Suprapubic skin (tissue), 4 donors: ENCODE measurements at regions not wholly inside any gene's neighbourhood (a gene's known extent, or its start where the extent isn't known, plus 50 kb on each side); places are given as distances from the start of the nearest gene placed in this dataset.

Source experiments
- EP300 ChIP-seq: sonication (generic); formaldehyde crosslinking; IDR thresholded peaks from one replicate; pipeline ENCODE4 v1.6.1; 2017; ENCODE audit warnings: antibody characterized with exemption
- POLR2A ChIP-seq, 2 donors: fragments of 450-650 bp; IDR thresholded peaks; one replicate each; pipeline ENCODE4 v1.6.1; 2017; ENCODE audit warnings: antibody characterized with exemption in 2 of 2, mild to moderate bottlenecking in 2 of 2, moderate library complexity in 2 of 2
- POLR2AphosphoS5 ChIP-seq, 3 donors: sonication (generic); formaldehyde crosslinking; IDR thresholded peaks; one replicate each; pipeline ENCODE4 v1.6.1; 2017; ENCODE audit warnings: antibody characterized with exemption in 3 of 3
- TF ChIP-seq, protein P1 (sequence below), 2 donors: fragments of 200-600 bp in 1 of 2; fragments of 450-650 bp in 1 of 2; sonication (generic) in 1 of 2; IDR thresholded peaks; one replicate each; pipeline ENCODE4 v1.5.1; 2016 to 2019; ENCODE audit warnings: antibody characterized with exemption in 2 of 2, mild to moderate bottlenecking in 1 of 2, moderate library complexity in 1 of 2

- TF ChIP-seq, protein P1, sequence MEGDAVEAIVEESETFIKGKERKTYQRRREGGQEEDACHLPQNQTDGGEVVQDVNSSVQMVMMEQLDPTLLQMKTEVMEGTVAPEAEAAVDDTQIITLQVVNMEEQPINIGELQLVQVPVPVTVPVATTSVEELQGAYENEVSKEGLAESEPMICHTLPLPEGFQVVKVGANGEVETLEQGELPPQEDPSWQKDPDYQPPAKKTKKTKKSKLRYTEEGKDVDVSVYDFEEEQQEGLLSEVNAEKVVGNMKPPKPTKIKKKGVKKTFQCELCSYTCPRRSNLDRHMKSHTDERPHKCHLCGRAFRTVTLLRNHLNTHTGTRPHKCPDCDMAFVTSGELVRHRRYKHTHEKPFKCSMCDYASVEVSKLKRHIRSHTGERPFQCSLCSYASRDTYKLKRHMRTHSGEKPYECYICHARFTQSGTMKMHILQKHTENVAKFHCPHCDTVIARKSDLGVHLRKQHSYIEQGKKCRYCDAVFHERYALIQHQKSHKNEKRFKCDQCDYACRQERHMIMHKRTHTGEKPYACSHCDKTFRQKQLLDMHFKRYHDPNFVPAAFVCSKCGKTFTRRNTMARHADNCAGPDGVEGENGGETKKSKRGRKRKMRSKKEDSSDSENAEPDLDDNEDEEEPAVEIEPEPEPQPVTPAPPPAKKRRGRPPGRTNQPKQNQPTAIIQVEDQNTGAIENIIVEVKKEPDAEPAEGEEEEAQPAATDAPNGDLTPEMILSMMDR (IDR thresholded peaks at IDR 0.05) = no peak
- TF ChIP-seq POLR2AphosphoS5 (IDR thresholded peaks at IDR 0.05) (no peak), EP300 (no peak), POLR2A (IDR thresholded peaks at IDR 0.05) (no peak)
Observed at GRCh38 chr10:121159670-121160069, 308.5 kb downstream of the WDR11 start.
